ENCODE measurements at regions not wholly inside any gene's neighbourhood (a gene's known extent, or its start where the extent isn't known, plus 50 kb on each side); places are given as distances from the start of the nearest gene placed in this dataset.

GRCh38 chr22:34281738-34282137 lies 361.5 kb upstream of the LARGE1 start:
- Mint-ChIP-seq H3K27me3 (ENCODE audit: insufficient read depth, unreplicated experiment) (no peaks in the 10 kb centered on the region), H3K27ac (ENCODE audit: low read depth, unreplicated experiment) (no peak overlapping the region), H3K4me1 (ENCODE audit: insufficient read depth, unreplicated experiment) (no peaks in the 10 kb centered on the region), H3K36me3 (ENCODE audit: insufficient read depth, unreplicated experiment) (no peaks in the 10 kb centered on the region), H3K9me3 (ENCODE audit: unreplicated experiment) (peaks cover 46% of the 10 kb centered on the region), H3K4me3 (ENCODE audit: unreplicated experiment) (no peak overlapping the region)
- no TSS peak for BruUV-seq (replicated peaks)
- DNase-seq (ENCODE audit: unreplicated experiment): no peak
- no peak for TF ChIP-seq CTCF (IDR thresholded peaks at IDR 0.05; ENCODE audit: unreplicated experiment)
- ChIA-PET CTCF (no interaction called here), POLR2A (no interaction called here)
- intact Hi-C loops (cut with micrococcal nuclease): no loop called here

- BruUV-seq (replicated peaks): no TSS peak
- no peaks in the 10 kb centered on the region for H3K4me1 Mint-ChIP-seq (ENCODE audit: insufficient read depth, unreplicated experiment)
- DNase-seq (ENCODE audit: unreplicated experiment): no peak
- H3K9me3 Mint-ChIP-seq (ENCODE audit: unreplicated experiment): peaks cover 65% of the 10 kb centered on the region
- no peaks in the 10 kb centered on the region for H3K36me3 Mint-ChIP-seq (ENCODE audit: insufficient read depth, unreplicated experiment)
- intact Hi-C loops (cut with micrococcal nuclease): no loop called here
- no peak overlapping the region for H3K4me3 Mint-ChIP-seq (ENCODE audit: unreplicated experiment)
- CTCF ChIA-PET: no interaction called here
- no peak for TF ChIP-seq CTCF (IDR thresholded peaks at IDR 0.05; ENCODE audit: unreplicated experiment)
- no peak overlapping the region for H3K27ac Mint-ChIP-seq (ENCODE audit: low read depth, unreplicated experiment)
- H3K27me3 Mint-ChIP-seq (ENCODE audit: insufficient read depth, unreplicated experiment): no peaks in the 10 kb centered on the region
- POLR2A ChIA-PET: no interaction called here
These were observed 363.6 kb upstream of the LARGE1 start for GRCh38 chr22:34283844-34284243.

GRCh38 chr22:34293324-34293723 lies 373.0 kb upstream of the LARGE1 start:
- no peak overlapping the region for H3K4me3 Mint-ChIP-seq (ENCODE audit: unreplicated experiment)
- H3K4me1 Mint-ChIP-seq (ENCODE audit: insufficient read depth, unreplicated experiment): no peaks in the 10 kb centered on the region
- no peak for DNase-seq (ENCODE audit: unreplicated experiment)
- intact Hi-C loops (cut with micrococcal nuclease): no loop called here
- BruUV-seq (replicated peaks): no TSS peak
- peaks cover 36% of the 10 kb centered on the region for H3K9me3 Mint-ChIP-seq (ENCODE audit: unreplicated experiment)
- H3K36me3 Mint-ChIP-seq (ENCODE audit: insufficient read depth, unreplicated experiment): no peaks in the 10 kb centered on the region
- H3K27me3 Mint-ChIP-seq (ENCODE audit: insufficient read depth, unreplicated experiment): no peaks in the 10 kb centered on the region
- H3K27ac Mint-ChIP-seq (ENCODE audit: low read depth, unreplicated experiment): no peak overlapping the region
- POLR2A ChIA-PET: interaction anchor here (0.7 kb wide), 1 partner anchor 132 kb away, joined by 3 read pairs; no protein-coding TSS in a partner anchor
- CTCF ChIA-PET: no interaction called here
- TF ChIP-seq CTCF (IDR thresholded peaks at IDR 0.05; ENCODE audit: unreplicated experiment): no peak

GRCh38 chr22:34294476-34294875 lies 374.2 kb upstream of the LARGE1 start:
- no peaks in the 10 kb centered on the region for H3K36me3 Mint-ChIP-seq (ENCODE audit: insufficient read depth, unreplicated experiment)
- H3K9me3 Mint-ChIP-seq (ENCODE audit: unreplicated experiment): peaks cover 29% of the 10 kb centered on the region
- no peaks in the 10 kb centered on the region for H3K4me1 Mint-ChIP-seq (ENCODE audit: insufficient read depth, unreplicated experiment)
- no peak for DNase-seq (ENCODE audit: unreplicated experiment)
- POLR2A ChIA-PET: no interaction called here
- no TSS peak for BruUV-seq (replicated peaks)
- intact Hi-C loops (cut with micrococcal nuclease): no loop called here
- H3K27ac Mint-ChIP-seq (ENCODE audit: low read depth, unreplicated experiment): no peak overlapping the region
- no peak overlapping the region for H3K4me3 Mint-ChIP-seq (ENCODE audit: unreplicated experiment)
- no peaks in the 10 kb centered on the region for H3K27me3 Mint-ChIP-seq (ENCODE audit: insufficient read depth, unreplicated experiment)
- CTCF ChIA-PET: no interaction called here
- no peak for TF ChIP-seq CTCF (IDR thresholded peaks at IDR 0.05; ENCODE audit: unreplicated experiment)

Measured in MCF 10A (cell line).